ENCODE measurements at regions not wholly inside any gene's neighbourhood (a gene's known extent, or its start where the extent isn't known, plus 50 kb on each side); places are given as distances from the start of the nearest gene placed in this dataset.

GRCh38 chr21:38751379-38752050 is 54.2 kb upstream of the ETS2 start:
- TF ChIP-seq CTCF (IDR thresholded peaks at IDR 0.05) (no peak), POLR2A (IDR thresholded peaks at IDR 0.05) (no peak)
